ENCODE measurements at regions not wholly inside any gene's neighbourhood (a gene's known extent, or its start where the extent isn't known, plus 50 kb on each side); places are given as distances from the start of the nearest gene placed in this dataset.

- no peak for DNase-seq (ENCODE audit: low spot score)
Measured at GRCh38 chr3:154976072-154976983, 103.8 kb upstream of the MME start.

GRCh38 chr3:154973851-154974250 lies 106.3 kb upstream of the MME start:
- no peak for DNase-seq (ENCODE audit: low spot score)

- DNase-seq (ENCODE audit: low spot score) = no peak
Measured at GRCh38 chr3:154972951-154973350, 107.2 kb upstream of the MME start.

GRCh38 chr3:154971771-154972326 lies 108.3 kb upstream of the MME start:
- no peak for DNase-seq (ENCODE audit: low spot score)

- DNase-seq (ENCODE audit: low spot score) = no peak
Measured at GRCh38 chr3:154971341-154971740, 108.8 kb upstream of the MME start.

GRCh38 chr3:154970797-154971196 lies 109.3 kb upstream of the MME start:
- no peak for DNase-seq (ENCODE audit: low spot score)

- no peak for DNase-seq (ENCODE audit: low spot score)
Measured at GRCh38 chr3:154969366-154969765, 110.8 kb upstream of the MME start.

- DNase-seq (ENCODE audit: low spot score) = no peak
Measured at GRCh38 chr3:154967090-154967489, 113.0 kb upstream of the MME start.

- DNase-seq (ENCODE audit: low spot score) = no peak
Measured at GRCh38 chr3:154956815-154957214, 123.3 kb upstream of the MME start.

GRCh38 chr3:154955907-154956533 lies 124.1 kb upstream of the MME start:
- no peak for DNase-seq (ENCODE audit: low spot score)

GRCh38 chr3:154954757-154955156 lies 125.4 kb upstream of the MME start:
- peak; percentile 8 for DNase-seq (ENCODE audit: low spot score)

- no peak for DNase-seq (ENCODE audit: low spot score)
Measured at GRCh38 chr3:154953538-154953937, 126.6 kb upstream of the MME start.

- DNase-seq (ENCODE audit: low spot score) = no peak
Measured at GRCh38 chr3:154952553-154952952, 127.6 kb upstream of the MME start.

GRCh38 chr3:154943981-154944380 lies 136.1 kb upstream of the MME start:
- no peak for DNase-seq (ENCODE audit: low spot score)

GRCh38 chr3:154942827-154943226 lies 137.3 kb upstream of the MME start:
- DNase-seq (ENCODE audit: low spot score) = no peak

- DNase-seq (ENCODE audit: low spot score) = no peak
Measured at GRCh38 chr3:154936196-154936595, 143.9 kb upstream of the MME start.

GRCh38 chr3:154933581-154933980 lies 146.5 kb upstream of the MME start:
- DNase-seq (ENCODE audit: low spot score) = no peak

- DNase-seq (ENCODE audit: low spot score) = no peak
Measured at GRCh38 chr3:154932633-154933032, 147.5 kb upstream of the MME start.

GRCh38 chr3:154931484-154931883 lies 148.6 kb upstream of the MME start:
- DNase-seq (ENCODE audit: low spot score) = no peak

- no peak for DNase-seq (ENCODE audit: low spot score)
Measured at GRCh38 chr3:154926721-154927120, 153.4 kb upstream of the MME start.

- DNase-seq (ENCODE audit: low spot score) = no peak
Measured at GRCh38 chr3:154921351-154921750, 158.8 kb upstream of the MME start.

GRCh38 chr3:154919226-154919625 lies 160.9 kb upstream of the MME start:
- no peak for DNase-seq (ENCODE audit: low spot score)

GRCh38 chr3:154904328-154904727 lies 175.8 kb upstream of the MME start:
- peak; percentile 5 for DNase-seq (ENCODE audit: low spot score)
